ENCODE measurements at regions not wholly inside any gene's neighbourhood (a gene's known extent, or its start where the extent isn't known, plus 50 kb on each side); places are given as distances from the start of the nearest gene placed in this dataset.

- peaks cover 1% of the 10 kb centered on the region for H3K9me3 Mint-ChIP-seq (ENCODE audit: low read depth)
- ChIA-PET CTCF (no interaction called here), POLR2A (no interaction called here)
- DNase-seq (no peak), ATAC-seq (no peak)
- intact Hi-C loops (cut with DNase I, micrococcal nuclease), result no loop called here
- H3K36me3 Mint-ChIP-seq (ENCODE audit: low read depth), result no peaks in the 10 kb centered on the region
- no peak overlapping the region for H3K4me3 Mint-ChIP-seq
- no peaks in the 10 kb centered on the region for H3K4me1 Mint-ChIP-seq
- no peak overlapping the region for H3K27ac Mint-ChIP-seq
- no peaks in the 10 kb centered on the region for H3K27me3 Mint-ChIP-seq
These were observed 401.2 kb downstream of the CDC14C start for GRCh38 chr7:49325571-49325970.

- H3K27me3 Mint-ChIP-seq, result no peaks in the 10 kb centered on the region
- no peak overlapping the region for H3K4me3 Mint-ChIP-seq
- H3K36me3 Mint-ChIP-seq (ENCODE audit: low read depth), result no peaks in the 10 kb centered on the region
- DNase-seq (no peak), ATAC-seq (no peak)
- POLR2A ChIA-PET, result no interaction called here
- no peak overlapping the region for H3K27ac Mint-ChIP-seq
- no peaks in the 10 kb centered on the region for H3K4me1 Mint-ChIP-seq
- intact Hi-C loops (cut with DNase I, micrococcal nuclease), result no loop called here
- CTCF ChIA-PET, result no interaction called here
- H3K9me3 Mint-ChIP-seq (ENCODE audit: low read depth), result peaks cover 1% of the 10 kb centered on the region
These were observed 402.8 kb downstream of the CDC14C start for GRCh38 chr7:49327155-49327554.

- Mint-ChIP-seq H3K27ac (no peak overlapping the region), H3K36me3 (ENCODE audit: low read depth) (no peaks in the 10 kb centered on the region), H3K4me1 (no peaks in the 10 kb centered on the region), H3K9me3 (ENCODE audit: low read depth) (peaks cover 3% of the 10 kb centered on the region), H3K4me3 (no peak overlapping the region), H3K27me3 (no peaks in the 10 kb centered on the region)
- ChIA-PET POLR2A (no interaction called here), CTCF (no interaction called here)
- no peak for ATAC-seq
- intact Hi-C loops (cut with DNase I, micrococcal nuclease), result no loop called here
- DNase-seq, result no peak
These were observed 409.0 kb downstream of the CDC14C start for GRCh38 chr7:49333180-49333881.

- Mint-ChIP-seq H3K36me3 (ENCODE audit: low read depth) (no peaks in the 10 kb centered on the region), H3K9me3 (ENCODE audit: low read depth) (peaks cover 5% of the 10 kb centered on the region), H3K4me3 (no peak overlapping the region), H3K27me3 (no peaks in the 10 kb centered on the region), H3K4me1 (no peaks in the 10 kb centered on the region), H3K27ac (no peak overlapping the region)
- ChIA-PET POLR2A (no interaction called here), CTCF (no interaction called here)
- intact Hi-C loops (cut with DNase I, micrococcal nuclease), result no loop called here
- DNase-seq (no peak), ATAC-seq (no peak)
These were observed 417.5 kb downstream of the CDC14C start for GRCh38 chr7:49341849-49342248.

- H3K9me3 Mint-ChIP-seq (ENCODE audit: low read depth), result peaks cover 5% of the 10 kb centered on the region
- no peak overlapping the region for H3K4me3 Mint-ChIP-seq
- no peaks in the 10 kb centered on the region for H3K36me3 Mint-ChIP-seq (ENCODE audit: low read depth)
- H3K4me1 Mint-ChIP-seq, result no peaks in the 10 kb centered on the region
- DNase-seq (no peak), ATAC-seq (no peak)
- POLR2A ChIA-PET, result no interaction called here
- intact Hi-C loops (cut with DNase I, micrococcal nuclease), result no loop called here
- no peak overlapping the region for H3K27ac Mint-ChIP-seq
- no peaks in the 10 kb centered on the region for H3K27me3 Mint-ChIP-seq
- CTCF ChIA-PET, result no interaction called here
These were observed 420.2 kb downstream of the CDC14C start for GRCh38 chr7:49344556-49344955.

- POLR2A ChIA-PET, result no interaction called here
- CTCF ChIA-PET, result no interaction called here
- ATAC-seq (no peak), DNase-seq (no peak)
- intact Hi-C loops (cut with DNase I, micrococcal nuclease), result no loop called here
- no peaks in the 10 kb centered on the region for H3K27me3 Mint-ChIP-seq
- no peaks in the 10 kb centered on the region for H3K4me1 Mint-ChIP-seq
- no peaks in the 10 kb centered on the region for H3K36me3 Mint-ChIP-seq (ENCODE audit: low read depth)
- H3K9me3 Mint-ChIP-seq (ENCODE audit: low read depth), result peaks cover 5% of the 10 kb centered on the region
- no peak overlapping the region for H3K4me3 Mint-ChIP-seq
- H3K27ac Mint-ChIP-seq, result no peak overlapping the region
These were observed 422.0 kb downstream of the CDC14C start for GRCh38 chr7:49346195-49346899.

- POLR2A ChIA-PET, result no interaction called here
- intact Hi-C loops (cut with DNase I, micrococcal nuclease), result no loop called here
- Mint-ChIP-seq H3K27me3 (no peaks in the 10 kb centered on the region), H3K9me3 (ENCODE audit: low read depth) (peaks cover 2% of the 10 kb centered on the region), H3K4me3 (no peak overlapping the region), H3K4me1 (no peaks in the 10 kb centered on the region), H3K27ac (no peak overlapping the region), H3K36me3 (ENCODE audit: low read depth) (no peaks in the 10 kb centered on the region)
- DNase-seq, result no peak
- no peak for ATAC-seq
- CTCF ChIA-PET, result no interaction called here
These were observed 406.4 kb upstream of the VWC2 start for GRCh38 chr7:49367072-49367471.

GRCh38 chr7:49371771-49372170, 401.7 kb upstream of the VWC2 start:
- H3K4me1 Mint-ChIP-seq, result no peaks in the 10 kb centered on the region
- peaks cover 2% of the 10 kb centered on the region for H3K9me3 Mint-ChIP-seq (ENCODE audit: low read depth)
- no peaks in the 10 kb centered on the region for H3K27me3 Mint-ChIP-seq
- ChIA-PET POLR2A (no interaction called here), CTCF (no interaction called here)
- H3K27ac Mint-ChIP-seq, result no peak overlapping the region
- intact Hi-C loops (cut with DNase I, micrococcal nuclease), result no loop called here
- no peaks in the 10 kb centered on the region for H3K36me3 Mint-ChIP-seq (ENCODE audit: low read depth)
- no peak for ATAC-seq
- DNase-seq, result no peak
- no peak overlapping the region for H3K4me3 Mint-ChIP-seq

- intact Hi-C loops (cut with DNase I, micrococcal nuclease), result no loop called here
- no peaks in the 10 kb centered on the region for H3K27me3 Mint-ChIP-seq
- H3K9me3 Mint-ChIP-seq (ENCODE audit: low read depth), result peaks cover 13% of the 10 kb centered on the region
- H3K36me3 Mint-ChIP-seq (ENCODE audit: low read depth), result no peaks in the 10 kb centered on the region
- no peak for DNase-seq
- H3K4me3 Mint-ChIP-seq, result no peak overlapping the region
- POLR2A ChIA-PET, result no interaction called here
- CTCF ChIA-PET, result interaction anchor here (0.7 kb wide), 1 partner anchor 1559 kb away, joined by 3 read pairs; no protein-coding TSS in a partner anchor
- H3K27ac Mint-ChIP-seq, result no peak overlapping the region
- no peak for ATAC-seq
- H3K4me1 Mint-ChIP-seq, result no peaks in the 10 kb centered on the region
These were observed 396.5 kb upstream of the VWC2 start for GRCh38 chr7:49376817-49377375.

GRCh38 chr7:49386792-49387191, 386.6 kb upstream of the VWC2 start:
- no peak overlapping the region for H3K4me3 Mint-ChIP-seq
- POLR2A ChIA-PET, result no interaction called here
- no peaks in the 10 kb centered on the region for H3K36me3 Mint-ChIP-seq (ENCODE audit: low read depth)
- H3K9me3 Mint-ChIP-seq (ENCODE audit: low read depth), result peaks cover 14% of the 10 kb centered on the region
- H3K27ac Mint-ChIP-seq, result no peak overlapping the region
- CTCF ChIA-PET, result interaction anchor here (1.8 kb wide), 1 partner anchor 10 kb away, joined by 5 read pairs; no protein-coding TSS in a partner anchor
- no peak for ATAC-seq
- intact Hi-C loops (cut with DNase I, micrococcal nuclease), result no loop called here
- no peak for DNase-seq
- H3K27me3 Mint-ChIP-seq, result no peaks in the 10 kb centered on the region
- H3K4me1 Mint-ChIP-seq, result no peaks in the 10 kb centered on the region

GRCh38 chr7:49389871-49390479, 383.5 kb upstream of the VWC2 start:
- no peak overlapping the region for H3K27ac Mint-ChIP-seq
- no peaks in the 10 kb centered on the region for H3K27me3 Mint-ChIP-seq
- ATAC-seq, result no peak
- no peak overlapping the region for H3K4me3 Mint-ChIP-seq
- intact Hi-C loops (cut with DNase I, micrococcal nuclease), result no loop called here
- DNase-seq, result no peak
- H3K4me1 Mint-ChIP-seq, result no peaks in the 10 kb centered on the region
- peaks cover 8% of the 10 kb centered on the region for H3K9me3 Mint-ChIP-seq (ENCODE audit: low read depth)
- H3K36me3 Mint-ChIP-seq (ENCODE audit: low read depth), result no peaks in the 10 kb centered on the region
- ChIA-PET POLR2A (no interaction called here), CTCF (no interaction called here)

GRCh38 chr7:49396229-49396628, 377.2 kb upstream of the VWC2 start:
- CTCF ChIA-PET, result interaction anchor here (0.6 to 1.4 kb wide), 2 partner anchors 10 to 224 kb away, joined by 4 to 5 read pairs; no protein-coding TSS in a partner anchor
- ATAC-seq, result no peak
- no peaks in the 10 kb centered on the region for H3K27me3 Mint-ChIP-seq

More at GRCh38 chr7:49396229-49396628, 377.2 kb upstream of the VWC2 start:
- POLR2A ChIA-PET, result no interaction called here
- Mint-ChIP-seq H3K9me3 (ENCODE audit: low read depth) (no peaks in the 10 kb centered on the region), H3K4me3 (no peak overlapping the region), H3K27ac (no peak overlapping the region), H3K4me1 (no peaks in the 10 kb centered on the region), H3K36me3 (ENCODE audit: low read depth) (no peaks in the 10 kb centered on the region)
- intact Hi-C loops (cut with DNase I, micrococcal nuclease), result no loop called here
- no peak for DNase-seq
